ENCODE measurements at regions not wholly inside any gene's neighbourhood (a gene's known extent, or its start where the extent isn't known, plus 50 kb on each side); places are given as distances from the start of the nearest gene placed in this dataset.

DNA sequence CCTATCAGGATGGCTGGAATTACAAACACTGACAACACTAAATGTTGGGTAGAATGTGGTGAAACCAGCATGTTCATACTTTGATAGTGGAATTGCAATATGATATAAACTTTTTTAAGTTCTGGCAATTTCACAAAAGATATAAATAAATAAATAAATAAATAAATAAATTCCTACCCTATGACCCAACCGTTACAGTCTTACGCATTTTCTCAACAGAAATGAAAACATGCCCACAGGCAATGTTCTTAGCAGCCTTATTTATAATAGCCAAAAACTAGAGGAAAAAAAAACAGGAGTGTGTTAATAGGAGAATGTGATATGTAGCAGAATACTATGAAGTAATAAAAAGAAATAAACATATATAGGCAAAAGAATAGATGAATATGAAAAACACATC is 318.9 kb downstream of the IPMK start:
- TF ChIP-seq, protein P1, sequence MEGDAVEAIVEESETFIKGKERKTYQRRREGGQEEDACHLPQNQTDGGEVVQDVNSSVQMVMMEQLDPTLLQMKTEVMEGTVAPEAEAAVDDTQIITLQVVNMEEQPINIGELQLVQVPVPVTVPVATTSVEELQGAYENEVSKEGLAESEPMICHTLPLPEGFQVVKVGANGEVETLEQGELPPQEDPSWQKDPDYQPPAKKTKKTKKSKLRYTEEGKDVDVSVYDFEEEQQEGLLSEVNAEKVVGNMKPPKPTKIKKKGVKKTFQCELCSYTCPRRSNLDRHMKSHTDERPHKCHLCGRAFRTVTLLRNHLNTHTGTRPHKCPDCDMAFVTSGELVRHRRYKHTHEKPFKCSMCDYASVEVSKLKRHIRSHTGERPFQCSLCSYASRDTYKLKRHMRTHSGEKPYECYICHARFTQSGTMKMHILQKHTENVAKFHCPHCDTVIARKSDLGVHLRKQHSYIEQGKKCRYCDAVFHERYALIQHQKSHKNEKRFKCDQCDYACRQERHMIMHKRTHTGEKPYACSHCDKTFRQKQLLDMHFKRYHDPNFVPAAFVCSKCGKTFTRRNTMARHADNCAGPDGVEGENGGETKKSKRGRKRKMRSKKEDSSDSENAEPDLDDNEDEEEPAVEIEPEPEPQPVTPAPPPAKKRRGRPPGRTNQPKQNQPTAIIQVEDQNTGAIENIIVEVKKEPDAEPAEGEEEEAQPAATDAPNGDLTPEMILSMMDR (conservative IDR thresholded peaks at IDR 0.05; ENCODE audit: low read depth, low read length): no peak
- TF ChIP-seq EZH2 (IDR thresholded peaks at IDR 0.05; ENCODE audit: borderline replicate concordance, low read depth, low read length, poor library complexity, severe bottlenecking): no peak
